Medulla oblongata (tissue), 1 donor: ENCODE measurements at regions not wholly inside any gene's neighbourhood (a gene's known extent, or its start where the extent isn't known, plus 50 kb on each side); places are given as distances from the start of the nearest gene placed in this dataset.

Experiments used
- DNase-seq: peaks from one replicate; pipeline ENCODE4 v3.0.0-alpha.2; 2015; ENCODE audit errors: extremely low spot score

GRCh38 chr14:42002141-42002540 lies 395.5 kb downstream of the LRFN5 start:
- no peak for DNase-seq

DNA sequence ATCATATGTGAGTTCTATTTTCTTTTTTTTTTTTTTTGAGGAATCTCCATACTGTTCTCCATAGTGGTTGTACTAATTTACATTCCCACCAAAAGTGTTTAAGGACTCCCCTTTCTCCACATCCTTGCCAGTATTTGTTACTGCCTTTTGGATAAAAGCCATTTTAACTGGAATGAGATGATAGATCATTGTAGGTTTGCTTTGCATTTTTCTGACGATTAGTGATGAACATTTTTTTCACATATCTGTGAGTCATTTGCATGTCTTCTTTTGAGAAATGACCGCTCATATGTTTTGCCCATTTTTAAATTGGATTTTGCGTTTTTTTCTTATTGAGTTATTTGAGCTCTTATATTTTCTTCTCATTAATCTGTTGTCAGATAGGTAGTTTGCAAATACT lies 394.8 kb downstream of the LRFN5 start:
- DNase-seq = no peak

- DNase-seq = no peak
Measured at GRCh38 chr14:42000450-42000849, 393.8 kb downstream of the LRFN5 start.

DNA sequence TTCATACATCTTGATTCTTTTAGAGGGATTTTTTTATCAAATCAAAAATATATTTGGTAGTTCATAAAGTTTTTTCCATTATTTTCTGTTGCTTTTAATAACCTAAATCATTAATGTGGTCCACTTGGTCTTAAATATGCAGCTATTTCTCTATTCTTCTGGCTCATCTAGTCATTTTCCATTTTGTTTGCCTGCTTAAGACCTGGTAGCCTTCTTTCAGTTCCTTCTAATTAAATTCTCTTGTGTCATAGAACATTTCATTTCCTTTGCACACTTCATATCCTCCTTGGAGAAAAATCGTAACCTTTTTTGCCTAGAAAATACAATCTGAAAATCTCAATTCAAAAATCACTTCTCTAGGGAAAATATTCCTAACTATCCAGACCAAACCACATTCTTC lies 387.0 kb downstream of the LRFN5 start:
- DNase-seq = no peak

- DNase-seq = no peak
Measured at GRCh38 chr14:41986700-41987099, 380.0 kb downstream of the LRFN5 start.

GRCh38 chr14:41986083-41986645 lies 379.5 kb downstream of the LRFN5 start:
- DNase-seq = no peak

GRCh38 chr14:41973178-41973577 lies 366.5 kb downstream of the LRFN5 start:
- no peak for DNase-seq

DNA sequence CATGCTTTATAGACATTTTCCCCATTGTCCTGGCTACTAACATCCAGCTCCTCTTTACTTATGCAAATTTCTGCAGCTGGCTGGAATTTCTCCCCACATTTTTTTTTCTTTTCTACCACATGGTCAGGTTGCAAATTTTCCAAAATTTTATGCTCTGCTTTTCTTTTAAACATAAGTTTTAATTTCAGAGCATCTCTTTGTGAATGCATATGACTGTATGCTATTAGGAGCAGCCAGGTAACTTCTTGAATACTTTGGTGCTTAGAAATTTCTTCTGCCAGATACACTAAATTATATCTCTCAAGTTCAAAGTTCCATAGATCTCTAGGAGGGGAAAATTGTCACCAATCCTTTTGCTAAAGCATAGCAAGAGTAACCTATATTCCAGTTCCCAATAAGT lies 365.9 kb downstream of the LRFN5 start:
- DNase-seq = no peak

DNA sequence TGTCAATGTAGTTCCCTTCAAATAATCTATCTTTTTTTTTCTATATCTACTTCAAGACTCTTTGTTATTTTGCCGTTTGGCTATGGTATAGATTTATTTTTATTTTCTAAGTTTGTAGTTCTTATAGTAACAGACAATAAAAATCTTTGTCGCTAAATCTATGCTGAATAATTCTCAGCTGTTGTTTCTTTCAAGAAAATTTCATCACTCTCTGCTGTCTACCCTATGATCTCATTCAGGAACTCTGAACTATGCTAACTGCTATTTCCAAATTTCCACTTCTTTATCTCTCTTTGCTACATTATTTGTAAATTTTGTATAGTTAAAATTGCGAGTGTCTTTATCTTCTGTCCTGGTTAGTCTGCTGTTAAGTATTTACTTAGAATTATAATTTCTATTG lies 353.6 kb downstream of the LRFN5 start:
- DNase-seq = no peak

DNA sequence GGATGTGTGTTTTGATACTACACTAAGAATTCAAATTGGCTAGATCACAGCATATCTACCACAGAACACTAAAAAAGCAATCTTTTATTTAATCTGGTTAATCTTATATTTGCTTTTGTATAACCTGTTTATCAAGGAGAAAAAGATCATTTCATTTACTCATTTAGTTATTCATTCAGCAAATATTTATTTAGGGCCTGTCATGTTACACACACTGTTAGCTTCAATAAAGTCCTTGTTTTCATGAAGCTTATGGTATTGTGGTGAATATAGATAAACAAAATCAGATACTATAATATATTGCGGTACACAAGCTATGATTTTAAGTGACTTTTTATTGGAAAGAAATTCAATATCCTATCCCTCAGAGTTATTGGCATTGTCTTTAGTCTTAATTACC lies 350.8 kb downstream of the LRFN5 start:
- no peak for DNase-seq
